ENCODE measurements at regions not wholly inside any gene's neighbourhood (a gene's known extent, or its start where the extent isn't known, plus 50 kb on each side); places are given as distances from the start of the nearest gene placed in this dataset.

DNA sequence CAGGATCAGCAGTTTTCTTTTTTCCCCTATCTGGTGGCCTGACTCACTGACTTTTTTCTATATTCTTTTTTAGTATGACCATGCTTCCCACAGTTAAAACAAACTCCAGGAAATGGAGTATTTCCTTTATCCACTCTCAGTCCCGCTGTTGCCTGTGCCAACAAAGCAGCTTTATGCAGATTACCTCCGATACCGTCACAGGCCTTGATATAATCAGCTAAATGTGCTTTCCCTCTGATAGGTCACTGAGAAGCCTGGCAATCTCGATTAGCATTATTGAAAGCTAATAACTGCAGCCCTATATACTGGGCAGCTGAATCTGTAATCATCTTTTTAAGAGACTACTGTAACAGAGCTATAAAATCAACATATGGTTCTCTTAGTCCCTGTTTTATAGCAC, 243.6 kb downstream of the KIF21A start:
- TF ChIP-seq, protein P1, sequence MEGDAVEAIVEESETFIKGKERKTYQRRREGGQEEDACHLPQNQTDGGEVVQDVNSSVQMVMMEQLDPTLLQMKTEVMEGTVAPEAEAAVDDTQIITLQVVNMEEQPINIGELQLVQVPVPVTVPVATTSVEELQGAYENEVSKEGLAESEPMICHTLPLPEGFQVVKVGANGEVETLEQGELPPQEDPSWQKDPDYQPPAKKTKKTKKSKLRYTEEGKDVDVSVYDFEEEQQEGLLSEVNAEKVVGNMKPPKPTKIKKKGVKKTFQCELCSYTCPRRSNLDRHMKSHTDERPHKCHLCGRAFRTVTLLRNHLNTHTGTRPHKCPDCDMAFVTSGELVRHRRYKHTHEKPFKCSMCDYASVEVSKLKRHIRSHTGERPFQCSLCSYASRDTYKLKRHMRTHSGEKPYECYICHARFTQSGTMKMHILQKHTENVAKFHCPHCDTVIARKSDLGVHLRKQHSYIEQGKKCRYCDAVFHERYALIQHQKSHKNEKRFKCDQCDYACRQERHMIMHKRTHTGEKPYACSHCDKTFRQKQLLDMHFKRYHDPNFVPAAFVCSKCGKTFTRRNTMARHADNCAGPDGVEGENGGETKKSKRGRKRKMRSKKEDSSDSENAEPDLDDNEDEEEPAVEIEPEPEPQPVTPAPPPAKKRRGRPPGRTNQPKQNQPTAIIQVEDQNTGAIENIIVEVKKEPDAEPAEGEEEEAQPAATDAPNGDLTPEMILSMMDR (IDR thresholded peaks at IDR 0.05): no peak
- no peak for TF ChIP-seq EZH2 (IDR thresholded peaks at IDR 0.05)
